ENCODE measurements at regions not wholly inside any gene's neighbourhood (a gene's known extent, or its start where the extent isn't known, plus 50 kb on each side); places are given as distances from the start of the nearest gene placed in this dataset.

DNA sequence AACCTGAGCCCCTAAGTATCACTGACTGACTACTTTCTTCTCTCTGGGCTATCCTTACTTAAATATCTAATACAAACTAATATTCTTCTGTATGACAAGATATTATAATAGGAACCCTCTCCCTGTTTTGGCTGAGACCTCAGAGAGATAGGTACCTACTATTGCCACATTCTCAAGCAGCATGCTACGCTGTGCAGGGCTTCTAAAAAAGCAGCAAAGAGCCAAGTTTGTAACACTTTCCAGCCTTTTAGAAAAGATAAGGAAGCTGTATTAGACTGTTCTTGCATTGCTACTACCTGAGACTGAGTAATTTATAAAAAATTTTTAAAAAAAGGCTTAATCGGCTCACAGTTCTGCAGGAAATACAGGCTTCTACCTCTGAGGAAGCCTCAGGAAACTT is 126.8 kb upstream of the ABI3BP start:
- TF ChIP-seq TAF1 (IDR thresholded peaks at IDR 0.05; ENCODE audit: low read depth, low read length) (no peak), POLR2AphosphoS5 (IDR thresholded peaks at IDR 0.05; ENCODE audit: low read depth, low read length) (no peak), POLR2A (IDR thresholded peaks at IDR 0.05; ENCODE audit: low read depth, low read length) (no peak)

Measured in GM12891 (cell line).